K562 (cell line): ENCODE measurements at regions not wholly inside any gene's neighbourhood (a gene's known extent, or its start where the extent isn't known, plus 50 kb on each side); places are given as distances from the start of the nearest gene placed in this dataset.

Experiments
- ATAC-seq: fragments of 200-7000 bp; cut with Tn5 transposase; 3 replicates; pipeline ENCODE4 v1.9.1; 2020; ENCODE audit warnings: moderate library complexity
- BruUV-seq: library from RNA; stranded (reverse); fragments of 400-500 nt; replicated peaks from 2 replicates; lab custom pipeline; 2021; lab: Mats Ljungman, UMichigan
- CTCF ChIA-PET: fragments of 300-600 bp; formaldehyde crosslinking; extraction: SDS; loops from one replicate; lab custom pipeline; 2021; ENCODE audit warnings: low intra/inter-chr PET ratio; lab: Yijun Ruan, JAX
- POLR2A ChIA-PET: fragments of 300-600, 350-650 bp; sonication (Branson Sonifier 250); formaldehyde crosslinking; extraction: SDS; loops from one replicate; lab custom pipeline; 2021; ENCODE audit warnings: antibody characterized with exemption, inconsistent platforms; lab: Yijun Ruan, JAX
- DNase-seq, 4 experiments: peaks; one replicate each; pipeline versions ENCODE4 v3.0.0 to v3.0.0-alpha.2; 2011 to 2018; ENCODE audit warnings: low spot score in 3 of 4, mixed read lengths in 3 of 4; ENCODE audit errors: extremely low read depth in 1 of 4
- FAIRE-seq: peaks from 2 replicates; lab custom pipeline; 2011; peaks lifted over from hg19 to GRCh38; lab: Jason Lieb, UNC
- H2AFZ ChIP-seq: 2 replicates; pipeline ENCODE4 v1.6.0; 2011; ENCODE audit warnings: low read depth, low read length, control low read depth, inconsistent platforms
- H3K27ac ChIP-seq: fragments of 200-600 bp; 3 replicates; pipeline ENCODE4 v1.8.0; 2011; ENCODE audit warnings: low read depth, mild to moderate bottlenecking, control low read depth, inconsistent platforms, low read length, moderate library complexity, mixed read lengths; ENCODE audit errors: extremely low read depth
- H3K27me3 ChIP-seq, 2 experiments: fragments of 300-600 bp in 1 of 2; 2 replicates in 1 of 2; 3 replicates in 1 of 2; pipeline versions ENCODE4 v1.6.0 to v1.8.0; 2011; ENCODE audit warnings: inconsistent platforms in 2 of 2, low read length in 2 of 2, mild to moderate bottlenecking in 1 of 2, mixed read lengths in 1 of 2, moderate library complexity in 1 of 2; ENCODE audit not compliant: control insufficient read depth in 2 of 2, insufficient read depth in 2 of 2
- H3K36me3 ChIP-seq: fragments of 300-600 bp; 3 replicates; pipeline ENCODE4 v1.8.0; 2011; ENCODE audit warnings: mild to moderate bottlenecking, low read length, inconsistent platforms; ENCODE audit not compliant: control insufficient read depth, insufficient read depth
- H3K4me1 ChIP-seq, 2 experiments: fragments of 200-600 bp in 1 of 2; replicated peaks in 1 of 2; 2 replicates in 1 of 2; 3 replicates in 1 of 2; pipeline versions ENCODE4 v1.5.1 to v1.8.0; 2011; ENCODE audit warnings: inconsistent platforms in 2 of 2, low read length in 2 of 2, mild to moderate bottlenecking in 1 of 2, mixed read lengths in 1 of 2, moderate library complexity in 1 of 2; ENCODE audit not compliant: control insufficient read depth in 2 of 2, insufficient read depth in 2 of 2
- H3K4me2 ChIP-seq: 2 replicates; pipeline ENCODE4 v1.6.1; 2011; ENCODE audit warnings: low read length, control low read depth, inconsistent platforms, mixed read lengths; ENCODE audit not compliant: insufficient read depth
- H3K4me3 ChIP-seq: fragments of 200-600 bp; sonication (generic), shearing (Covaris generic); 2 replicates; pipeline ENCODE4 v1.5.1; 2016; ENCODE audit warnings: control low read depth, inconsistent platforms
- H3K79me2 ChIP-seq: fragments of 200-600 bp; 3 replicates; pipeline ENCODE4 v1.8.0; 2011; ENCODE audit warnings: low read length, inconsistent platforms; ENCODE audit not compliant: control insufficient read depth, insufficient read depth
- H3K9ac ChIP-seq, 2 experiments: 2 replicates each; pipeline versions ENCODE4 v1.6.0 to v1.6.1; 2011; ENCODE audit warnings: low read depth in 2 of 2, low read length in 2 of 2, control low read depth in 1 of 2, inconsistent platforms in 1 of 2, mild to moderate bottlenecking in 1 of 2, mixed read lengths in 1 of 2; ENCODE audit not compliant: insufficient read depth in 1 of 2
- H3K9me1 ChIP-seq: one replicate; pipeline ENCODE4 v1.6.0; 2011; ENCODE audit warnings: inconsistent platforms, mild to moderate bottlenecking, low read length, moderate library complexity; ENCODE audit not compliant: control insufficient read depth, insufficient read depth
- H3K9me3 ChIP-seq: replicated peaks from 2 replicates; pipeline ENCODE4 v1.5.1; 2011; ENCODE audit warnings: low read depth, low read length, inconsistent platforms; ENCODE audit not compliant: control insufficient read depth, insufficient read depth
- H4K20me1 ChIP-seq: replicated peaks from 2 replicates; pipeline ENCODE4 v1.6.1; 2011; ENCODE audit warnings: low read length, inconsistent platforms, mixed read lengths; ENCODE audit not compliant: control insufficient read depth, insufficient read depth
- CC2D1A ChIP-seq: fragments of 450-650 bp; IDR thresholded peaks from 2 replicates; pipeline ENCODE4 v1.6.1; 2017; ENCODE audit warnings: mild to moderate bottlenecking
- DACH1 ChIP-seq: fragments of 450-650 bp; IDR thresholded peaks from 2 replicates; pipeline ENCODE4 v1.6.1; 2018; ENCODE audit not compliant: partially characterized antibody
- HDAC8 ChIP-seq: fragments of 450-650 bp; IDR thresholded peaks from 2 replicates; pipeline ENCODE4 v1.6.1; 2016; ENCODE audit warnings: mild to moderate bottlenecking, missing genetic modification characterization, moderate library complexity, missing compliant biosample characterization
- LCOR ChIP-seq: sonication (generic); formaldehyde crosslinking; IDR thresholded peaks from 2 replicates; pipeline ENCODE4 v1.8.0; 2022; ENCODE audit warnings: mild to moderate bottlenecking, missing genetic modification reagents
- NFRKB ChIP-seq: fragments of 450-650 bp; IDR thresholded peaks from 2 replicates; pipeline ENCODE4 v1.6.1; 2016; ENCODE audit warnings: low read depth
- NR2C2 ChIP-seq, 2 experiments: fragments of 200-800 bp in 1 of 2; sonication (Bioruptor generic) in 1 of 2; sonication (generic) in 1 of 2; formaldehyde crosslinking in 1 of 2; IDR thresholded peaks; 2 replicates each; pipeline versions ENCODE4 v1.6.1 to v1.8.0; 2016 to 2022; ENCODE audit warnings: mild to moderate bottlenecking in 1 of 2, missing compliant biosample characterization in 1 of 2, missing genetic modification characterization in 1 of 2, missing genetic modification reagents in 1 of 2
- PRDM10 ChIP-seq: fragments of 450-650 bp; IDR thresholded peaks from 2 replicates; pipeline ENCODE4 v1.6.1; 2018; ENCODE audit not compliant: partially characterized antibody
- RBM15 ChIP-seq: fragments of 200-400 bp; formaldehyde crosslinking; IDR thresholded peaks from 2 replicates; pipeline ENCODE4 v1.6.1; 2018; ENCODE audit warnings: mild to moderate bottlenecking, low read length, moderate library complexity; ENCODE audit not compliant: insufficient read depth
- RFX5 ChIP-seq: IDR thresholded peaks from 2 replicates; pipeline ENCODE4 v1.6.1; 2011; ENCODE audit warnings: low read depth, mild to moderate bottlenecking, improper control_type of control experiment, low read length
- SMARCB1 ChIP-seq: IDR thresholded peaks from 2 replicates; pipeline ENCODE4 v1.6.1; 2011; ENCODE audit warnings: improper control_type of control experiment, low read depth; ENCODE audit not compliant: insufficient read length
- SP2 ChIP-seq: IDR thresholded peaks from 2 replicates; pipeline ENCODE4 v1.6.1; 2011; ENCODE audit warnings: mild to moderate bottlenecking, low read depth, low read length, moderate library complexity; ENCODE audit not compliant: poor library complexity, severe bottlenecking; ENCODE audit errors: extremely low read depth
- ZNF124 ChIP-seq: sonication (generic); formaldehyde crosslinking; IDR thresholded peaks from 2 replicates; pipeline ENCODE4 v1.8.1; 2022; ENCODE audit warnings: missing genetic modification reagents
- ZNF253 ChIP-seq: fragments of 250-450 bp; sonication (Bioruptor Pico); conservative IDR thresholded peaks from 2 replicates; pipeline ENCODE4 v1.6.1; 2021; ENCODE audit warnings: mild to moderate bottlenecking
- ZNF408 ChIP-seq: fragments of 250-450 bp; sonication (Bioruptor Pico); IDR thresholded peaks from 2 replicates; pipeline ENCODE4 v1.4.0; 2020; ENCODE audit warnings: low read depth, mild to moderate bottlenecking, moderate library complexity
- ZNF695 ChIP-seq: fragments of 450-650 bp; formaldehyde crosslinking; IDR thresholded peaks from 2 replicates; pipeline ENCODE4 v1.4.0; 2020; ENCODE audit warnings: mild to moderate bottlenecking, moderate library complexity
- ZNF778 ChIP-seq: fragments of 450-650 bp; formaldehyde crosslinking; IDR thresholded peaks from 2 replicates; pipeline ENCODE4 v1.4.0; 2020; ENCODE audit warnings: mild to moderate bottlenecking, moderate library complexity
- WGBS: fragments of 100-300 bp; shearing (Covaris generic); methylation state at CpG from one replicate; pipeline ENCODE4 v1.1.6; 2016; ENCODE audit warnings: low coverage, mixed read lengths; ENCODE audit not compliant: insufficient coverage; ENCODE audit errors: missing lambda C conversion rate; 5-methylcytosine and 5-hydroxymethylcytosine counted together
- in situ Hi-C: fragments of 300-500 bp; cut with MboI; formaldehyde crosslinking; loops from 4 replicates; pipeline ENCODE4 v1.15.0; 2018; ENCODE audit warnings: inconsistent platforms, mixed read lengths
- intact Hi-C: fragments of 100-400 bp; cut with micrococcal nuclease; formaldehyde crosslinking; loops from 2 replicates; pipeline ENCODE4 v1.14.2; 2022
- TF ChIP-seq, protein P1 (sequence below): fragments of 450-650 bp; IDR thresholded peaks from 2 replicates; pipeline ENCODE4 v1.6.1; 2016; ENCODE audit warnings: mild to moderate bottlenecking

DNA sequence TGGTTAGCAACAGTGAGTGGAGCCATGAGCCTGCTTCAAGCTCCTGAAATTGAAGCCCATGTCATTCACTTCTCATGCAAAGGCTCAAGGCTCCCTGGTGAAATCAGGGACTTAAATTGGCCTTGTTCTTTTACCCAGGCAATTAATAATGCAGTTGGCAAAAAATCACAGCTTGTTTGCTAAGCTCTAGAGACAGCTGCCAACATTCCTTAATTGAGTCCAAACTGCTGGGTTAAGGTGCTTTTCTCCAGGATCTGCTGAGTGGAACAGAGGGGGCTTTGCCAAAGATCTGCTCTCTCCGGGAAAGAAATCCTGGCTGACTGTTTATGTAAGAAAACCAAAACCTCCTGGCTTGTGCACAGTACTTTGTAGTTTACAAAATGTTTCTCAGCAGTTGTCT lies 257.6 kb upstream of the GHITM start:
- intact Hi-C loops: no loop called here
- Histone ChIP-seq H3K4me1 (no peaks in the 10 kb centered on the region), H3K79me2 (no peaks in the 10 kb centered on the region), H2AFZ (no peak overlapping the region), H3K9me1 (no peaks in the 10 kb centered on the region), H3K4me3 (no peak overlapping the region), H3K36me3 (no peaks in the 10 kb centered on the region), H3K4me2 (no peak overlapping the region), H3K27ac (no peak overlapping the region), H3K9ac (no peak overlapping the region), H4K20me1 (no peaks in the 10 kb centered on the region), H3K9me3 (no peaks in the 10 kb centered on the region), H3K27me3 (no peaks in the 10 kb centered on the region)
- in situ Hi-C loops: no loop called here
- FAIRE-seq (no peak), ATAC-seq (no peak), DNase-seq (no peak)
- 0% methylated on average over 1 of the region's 1 CpG for WGBS
- POLR2A ChIA-PET: no interaction called here
- no TSS peak for BruUV-seq
- CTCF ChIA-PET: no interaction called here
- no peak for TF ChIP-seq ZNF408 (CRISPR knock-in tag)
- TF ChIP-seq CC2D1A: no peak
- no peak for TF ChIP-seq SMARCB1
- no peak for TF ChIP-seq RFX5
- no peak for TF ChIP-seq ZNF253 (CRISPR knock-in tag)
- no peak for TF ChIP-seq NFRKB
- no peak for TF ChIP-seq SP2
- TF ChIP-seq HDAC8: no peak
- no peak for TF ChIP-seq RBM15
- TF ChIP-seq ZNF124 (CRISPR knock-in tag): no peak
- no peak for TF ChIP-seq LCOR (CRISPR knock-in tag)
- no peak for TF ChIP-seq DACH1
- no peak for TF ChIP-seq ZNF778 (CRISPR knock-in tag)
- no peak for TF ChIP-seq PRDM10
- TF ChIP-seq, protein P1, sequence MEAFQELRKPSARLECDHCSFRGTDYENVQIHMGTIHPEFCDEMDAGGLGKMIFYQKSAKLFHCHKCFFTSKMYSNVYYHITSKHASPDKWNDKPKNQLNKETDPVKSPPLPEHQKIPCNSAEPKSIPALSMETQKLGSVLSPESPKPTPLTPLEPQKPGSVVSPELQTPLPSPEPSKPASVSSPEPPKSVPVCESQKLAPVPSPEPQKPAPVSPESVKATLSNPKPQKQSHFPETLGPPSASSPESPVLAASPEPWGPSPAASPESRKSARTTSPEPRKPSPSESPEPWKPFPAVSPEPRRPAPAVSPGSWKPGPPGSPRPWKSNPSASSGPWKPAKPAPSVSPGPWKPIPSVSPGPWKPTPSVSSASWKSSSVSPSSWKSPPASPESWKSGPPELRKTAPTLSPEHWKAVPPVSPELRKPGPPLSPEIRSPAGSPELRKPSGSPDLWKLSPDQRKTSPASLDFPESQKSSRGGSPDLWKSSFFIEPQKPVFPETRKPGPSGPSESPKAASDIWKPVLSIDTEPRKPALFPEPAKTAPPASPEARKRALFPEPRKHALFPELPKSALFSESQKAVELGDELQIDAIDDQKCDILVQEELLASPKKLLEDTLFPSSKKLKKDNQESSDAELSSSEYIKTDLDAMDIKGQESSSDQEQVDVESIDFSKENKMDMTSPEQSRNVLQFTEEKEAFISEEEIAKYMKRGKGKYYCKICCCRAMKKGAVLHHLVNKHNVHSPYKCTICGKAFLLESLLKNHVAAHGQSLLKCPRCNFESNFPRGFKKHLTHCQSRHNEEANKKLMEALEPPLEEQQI: no peak
- no peak for TF ChIP-seq NR2C2 (CRISPR knock-in tag; IDR thresholded peaks at IDR 0.05)
- TF ChIP-seq NR2C2 (tag; IDR thresholded peaks at IDR 0.05): no peak
- TF ChIP-seq ZNF695 (CRISPR knock-in tag): no peak
